HUES48 (cell line): ENCODE measurements at regions not wholly inside any gene's neighbourhood (a gene's known extent, or its start where the extent isn't known, plus 50 kb on each side); places are given as distances from the start of the nearest gene placed in this dataset.

Source experiments
- H3K27ac ChIP-seq: one replicate; pipeline ENCODE4 v1.7.0; 2013; ENCODE audit warnings: low read depth, low read length, inconsistent platforms
- H3K27me3 ChIP-seq: 2 replicates; pipeline ENCODE4 v1.6.1; 2013; ENCODE audit warnings: mild to moderate bottlenecking, low read length; ENCODE audit not compliant: control insufficient read depth, insufficient read depth
- H3K36me3 ChIP-seq: 2 replicates; pipeline ENCODE4 v1.6.1; 2013; ENCODE audit warnings: low read length; ENCODE audit not compliant: control insufficient read depth, insufficient read depth
- H3K4me1 ChIP-seq: 2 replicates; pipeline ENCODE4 v1.6.1; 2013; ENCODE audit warnings: mild to moderate bottlenecking, low read length; ENCODE audit not compliant: control insufficient read depth, insufficient read depth
- H3K4me3 ChIP-seq: 2 replicates; pipeline ENCODE4 v1.5.1; 2013; ENCODE audit warnings: mild to moderate bottlenecking, low read depth, low read length
- H3K9ac ChIP-seq: 2 replicates; pipeline ENCODE4 v1.6.1; 2013; ENCODE audit warnings: mild to moderate bottlenecking, low read depth, low read length, moderate library complexity
- H3K9me3 ChIP-seq: 2 replicates; pipeline ENCODE4 v1.6.1; 2013; ENCODE audit warnings: low read length; ENCODE audit not compliant: control insufficient read depth, insufficient read depth

GRCh38 chr22:49436056-49436455 lies 391.6 kb downstream of the BRD1 start:
- Histone ChIP-seq H3K9ac (no peak overlapping the region), H3K9me3 (no peaks in the 10 kb centered on the region), H3K27ac (no peak overlapping the region), H3K4me3 (no peak overlapping the region), H3K36me3 (no peaks in the 10 kb centered on the region), H3K27me3 (no peaks in the 10 kb centered on the region), H3K4me1 (no peaks in the 10 kb centered on the region)

- Histone ChIP-seq H3K36me3 (no peaks in the 10 kb centered on the region), H3K27me3 (no peaks in the 10 kb centered on the region), H3K27ac (no peak overlapping the region), H3K4me1 (no peaks in the 10 kb centered on the region), H3K9ac (no peak overlapping the region), H3K4me3 (no peak overlapping the region), H3K9me3 (no peaks in the 10 kb centered on the region)
Observed at GRCh38 chr22:49435596-49435995, 392.1 kb downstream of the BRD1 start.

DNA sequence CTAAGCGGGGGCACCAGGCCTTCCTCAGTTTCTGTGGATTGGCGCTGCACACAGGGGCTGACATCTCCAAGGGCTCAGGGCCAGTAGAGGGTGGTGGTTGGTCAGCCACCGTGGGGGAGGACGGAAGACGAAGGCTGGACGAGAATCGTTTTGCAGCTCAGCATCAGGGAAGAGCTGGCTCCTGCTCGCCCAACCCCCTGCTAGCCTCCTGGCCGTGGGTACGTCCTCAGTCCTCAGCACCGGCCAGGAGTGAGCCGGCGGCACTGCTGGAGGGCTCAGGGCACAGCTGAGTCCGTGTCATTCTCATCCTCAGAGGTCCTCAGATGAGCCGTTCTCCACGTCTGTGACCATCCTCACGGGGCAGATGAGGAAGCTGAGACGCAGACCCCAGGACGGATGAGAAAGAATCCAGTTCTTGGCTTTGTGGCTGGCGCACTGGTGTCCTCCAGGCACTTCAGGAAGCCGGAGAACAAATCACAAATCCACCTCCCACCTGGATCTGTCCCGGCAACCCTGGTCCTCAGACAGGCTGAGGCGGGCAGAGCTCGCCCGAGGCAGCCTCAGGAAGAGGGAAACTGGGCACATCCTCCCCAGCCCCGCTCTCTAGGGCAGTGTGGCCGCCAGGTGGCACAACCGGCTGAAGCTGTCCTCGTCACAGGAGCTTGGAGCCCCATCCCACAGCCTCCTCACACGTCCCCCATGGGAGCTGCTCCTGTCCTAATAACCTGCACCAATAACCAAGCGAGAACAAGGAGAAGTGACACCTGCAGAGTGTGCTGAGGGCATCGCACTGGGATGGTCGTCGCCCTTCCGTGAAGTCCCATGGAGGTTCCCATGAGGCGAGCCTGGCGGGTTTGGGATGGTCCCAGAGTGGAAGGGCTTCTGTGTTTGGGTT lies 393.7 kb downstream of the BRD1 start:
- no peaks in the 10 kb centered on the region for H3K4me1 ChIP-seq
- no peak overlapping the region for H3K4me3 ChIP-seq
- H3K27me3 ChIP-seq: no peaks in the 10 kb centered on the region
- no peak overlapping the region for H3K27ac ChIP-seq
- H3K9ac ChIP-seq: no peak overlapping the region
- H3K36me3 ChIP-seq: no peaks in the 10 kb centered on the region
- no peaks in the 10 kb centered on the region for H3K9me3 ChIP-seq

DNA sequence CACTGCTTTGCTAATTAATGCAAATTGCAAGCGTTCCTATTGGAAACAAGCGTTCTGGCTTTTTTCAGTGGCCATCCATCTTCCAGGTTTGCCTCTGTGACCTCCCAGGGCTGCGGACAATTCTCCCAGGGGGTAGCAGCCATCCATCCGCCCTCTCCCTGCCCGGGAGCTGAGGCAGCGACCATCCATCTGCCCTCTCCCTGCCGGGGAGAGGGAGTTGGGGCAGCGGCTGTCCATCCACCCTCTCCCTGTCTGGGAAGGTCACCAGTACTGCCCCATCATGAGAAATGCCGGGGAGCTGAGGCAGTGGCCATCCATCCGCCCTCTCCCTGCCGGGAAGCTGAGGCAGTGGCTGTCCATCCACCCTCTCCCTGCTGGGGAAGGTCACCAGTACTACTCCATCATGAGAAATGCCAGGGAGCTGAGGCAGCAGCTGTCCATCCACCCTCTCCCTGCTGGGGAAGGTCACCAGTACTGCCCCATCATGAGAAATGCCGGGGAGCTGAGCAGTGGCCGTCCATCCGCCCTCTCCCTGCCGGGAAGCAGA lies 394.7 kb downstream of the BRD1 start:
- H3K9ac ChIP-seq: no peak overlapping the region
- H3K27me3 ChIP-seq: no peaks in the 10 kb centered on the region
- H3K4me1 ChIP-seq: no peaks in the 10 kb centered on the region
- H3K4me3 ChIP-seq: no peak overlapping the region
- H3K27ac ChIP-seq: no peak overlapping the region
- no peaks in the 10 kb centered on the region for H3K9me3 ChIP-seq
- no peaks in the 10 kb centered on the region for H3K36me3 ChIP-seq

DNA sequence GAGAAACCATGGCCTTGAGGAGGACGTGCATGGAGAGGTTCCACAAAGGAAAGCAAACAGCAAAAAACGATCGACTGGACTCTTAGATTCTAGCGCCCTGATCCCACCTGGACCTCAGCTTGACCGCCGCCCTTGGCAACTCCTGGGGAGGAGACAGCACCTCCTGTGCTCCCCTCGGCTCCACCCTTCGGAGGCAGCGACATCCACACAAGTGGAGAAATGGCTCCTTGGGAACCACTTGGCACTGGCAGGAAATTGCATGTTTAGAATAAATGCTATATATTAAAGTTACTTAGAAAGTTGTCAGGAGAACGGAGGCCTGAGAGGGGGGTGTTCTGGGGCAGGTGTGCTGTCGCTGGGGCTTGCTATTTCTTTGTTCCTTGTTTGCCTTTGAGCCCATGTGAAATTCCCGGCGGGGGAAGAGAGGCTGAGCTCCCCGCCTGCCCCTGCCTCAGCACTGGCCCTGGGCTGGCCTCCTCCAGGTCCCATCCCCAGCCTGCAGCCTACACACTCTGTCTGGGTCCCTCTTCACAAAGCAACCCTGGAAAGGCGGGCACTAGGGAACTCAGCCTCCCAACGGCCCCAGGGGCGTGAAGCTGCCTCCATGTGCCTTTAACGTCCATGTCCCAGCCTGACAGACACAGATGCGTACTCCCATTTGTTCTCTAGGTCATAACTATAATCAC lies 395.3 kb downstream of the BRD1 start:
- H3K9me3 ChIP-seq: no peaks in the 10 kb centered on the region
- H3K27me3 ChIP-seq: no peaks in the 10 kb centered on the region
- H3K4me1 ChIP-seq: no peaks in the 10 kb centered on the region
- no peak overlapping the region for H3K27ac ChIP-seq
- H3K4me3 ChIP-seq: no peak overlapping the region
- H3K36me3 ChIP-seq: no peaks in the 10 kb centered on the region
- H3K9ac ChIP-seq: no peak overlapping the region

DNA sequence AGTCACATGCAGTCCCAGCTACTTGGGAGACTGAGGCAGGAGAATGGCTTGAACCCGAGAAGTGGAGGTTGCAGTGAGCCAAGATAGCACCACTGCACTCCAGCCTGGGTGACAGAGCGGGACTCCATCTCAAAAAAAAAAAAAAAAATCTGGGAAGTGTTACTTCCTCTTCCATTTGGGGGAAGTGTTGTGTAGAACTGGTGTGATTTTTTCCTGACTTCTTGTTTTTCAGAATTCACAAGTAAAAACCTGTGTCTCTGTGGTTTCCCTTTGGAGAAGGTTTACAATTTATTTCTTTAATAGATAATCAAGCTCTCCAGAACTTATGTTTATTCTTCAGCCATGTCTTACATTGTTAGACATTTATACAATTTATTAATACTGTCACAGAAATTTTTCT lies 396.1 kb downstream of the BRD1 start:
- Histone ChIP-seq H3K4me1 (no peaks in the 10 kb centered on the region), H3K9ac (no peak overlapping the region), H3K27ac (no peak overlapping the region), H3K4me3 (no peak overlapping the region), H3K36me3 (no peaks in the 10 kb centered on the region), H3K9me3 (no peaks in the 10 kb centered on the region), H3K27me3 (no peaks in the 10 kb centered on the region)

GRCh38 chr22:49429066-49429465 lies 398.6 kb downstream of the BRD1 start:
- Histone ChIP-seq H3K4me1 (no peaks in the 10 kb centered on the region), H3K27me3 (no peaks in the 10 kb centered on the region), H3K36me3 (no peaks in the 10 kb centered on the region), H3K27ac (no peak overlapping the region), H3K9ac (no peak overlapping the region), H3K9me3 (no peaks in the 10 kb centered on the region), H3K4me3 (no peak overlapping the region)

- no peaks in the 10 kb centered on the region for H3K36me3 ChIP-seq
- H3K4me3 ChIP-seq: no peak overlapping the region
- no peak overlapping the region for H3K9ac ChIP-seq
- no peaks in the 10 kb centered on the region for H3K4me1 ChIP-seq
- no peak overlapping the region for H3K27ac ChIP-seq
- H3K9me3 ChIP-seq: no peaks in the 10 kb centered on the region
- no peaks in the 10 kb centered on the region for H3K27me3 ChIP-seq
Observed at GRCh38 chr22:49427941-49428340, 399.7 kb downstream of the BRD1 start.

- H3K4me3 ChIP-seq: no peak overlapping the region
- H3K36me3 ChIP-seq: no peaks in the 10 kb centered on the region
- no peak overlapping the region for H3K27ac ChIP-seq
- no peaks in the 10 kb centered on the region for H3K27me3 ChIP-seq
- H3K4me1 ChIP-seq: no peaks in the 10 kb centered on the region
- H3K9ac ChIP-seq: no peak overlapping the region
- no peaks in the 10 kb centered on the region for H3K9me3 ChIP-seq
Observed at GRCh38 chr22:49427341-49427740, 400.3 kb downstream of the BRD1 start.

GRCh38 chr22:49426618-49427266 lies 400.9 kb downstream of the BRD1 start:
- Histone ChIP-seq H3K4me1 (no peaks in the 10 kb centered on the region), H3K9ac (no peak overlapping the region), H3K27me3 (no peaks in the 10 kb centered on the region)

GRCh38 chr22:49426098-49426497 lies 401.6 kb downstream of the BRD1 start:
- Histone ChIP-seq H3K4me3 (no peak overlapping the region), H3K9me3 (no peaks in the 10 kb centered on the region), H3K9ac (no peak overlapping the region), H3K27ac (no peak overlapping the region), H3K4me1 (no peaks in the 10 kb centered on the region), H3K27me3 (no peaks in the 10 kb centered on the region), H3K36me3 (no peaks in the 10 kb centered on the region)

More at GRCh38 chr22:49426618-49427266, 400.9 kb downstream of the BRD1 start:
- no peaks in the 10 kb centered on the region for H3K36me3 ChIP-seq
- no peak overlapping the region for H3K27ac ChIP-seq
- H3K4me3 ChIP-seq: no peak overlapping the region
- H3K9me3 ChIP-seq: no peaks in the 10 kb centered on the region
